ENCODE measurements at regions not wholly inside any gene's neighbourhood (a gene's known extent, or its start where the extent isn't known, plus 50 kb on each side); places are given as distances from the start of the nearest gene placed in this dataset.
"Not testable (repeated sequence)": the region's sequence is repeated elsewhere in the genome, so short reads cannot be mapped to it uniquely, and the experiment has no call there.

- no peak overlapping the region for H3K4me3 ChIP-seq (ENCODE audit: low read depth, low read length)
- TF ChIP-seq CTCF (IDR thresholded peaks at IDR 0.05; ENCODE audit: low read depth, low read length), result no peak
Observed at GRCh38 chr5:20956134-20956533, 968.1 kb upstream of the CDH18 start.

DNA sequence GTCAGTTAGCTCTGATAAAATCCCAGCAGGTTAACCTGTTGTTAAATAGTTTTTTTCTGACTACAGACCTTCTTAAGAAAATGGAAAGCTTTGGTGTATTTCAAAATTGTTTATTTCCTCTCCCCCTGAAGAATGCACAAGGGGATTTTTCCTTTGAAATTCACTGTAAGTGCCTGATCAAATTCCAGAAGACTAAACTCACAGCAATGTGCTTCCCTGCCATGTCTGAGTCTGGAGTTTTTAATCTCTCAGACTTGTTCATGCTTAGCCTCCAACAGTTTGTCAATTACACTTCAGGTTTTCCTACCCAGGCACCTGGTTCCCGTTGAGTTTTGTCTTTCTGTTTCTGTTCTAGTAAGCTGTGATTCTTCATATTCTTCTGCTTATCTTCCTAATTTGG, 961.6 kb upstream of the CDH18 start:
- H3K4me3 ChIP-seq (ENCODE audit: low read depth, low read length), result no peak overlapping the region
- TF ChIP-seq CTCF (IDR thresholded peaks at IDR 0.05; ENCODE audit: low read depth, low read length), result no peak

GRCh38 chr5:20943183-20943971, 955.4 kb upstream of the CDH18 start:
- not testable (repeated sequence) for H3K4me3 ChIP-seq (ENCODE audit: low read depth, low read length)

GRCh38 chr5:20942603-20943002, 954.6 kb upstream of the CDH18 start:
- H3K4me3 ChIP-seq (ENCODE audit: low read depth, low read length), result not testable (repeated sequence)

- H3K4me3 ChIP-seq (ENCODE audit: low read depth, low read length), result not testable (repeated sequence)
Observed at GRCh38 chr5:20940786-20941185, 952.8 kb upstream of the CDH18 start.

GRCh38 chr5:20890936-20891335, 902.9 kb upstream of the CDH18 start:
- not testable (repeated sequence) for H3K4me3 ChIP-seq (ENCODE audit: low read depth, low read length)

- not testable (repeated sequence) for H3K4me3 ChIP-seq (ENCODE audit: low read depth, low read length)
Observed at GRCh38 chr5:20875726-20876125, 887.7 kb upstream of the CDH18 start.

DNA sequence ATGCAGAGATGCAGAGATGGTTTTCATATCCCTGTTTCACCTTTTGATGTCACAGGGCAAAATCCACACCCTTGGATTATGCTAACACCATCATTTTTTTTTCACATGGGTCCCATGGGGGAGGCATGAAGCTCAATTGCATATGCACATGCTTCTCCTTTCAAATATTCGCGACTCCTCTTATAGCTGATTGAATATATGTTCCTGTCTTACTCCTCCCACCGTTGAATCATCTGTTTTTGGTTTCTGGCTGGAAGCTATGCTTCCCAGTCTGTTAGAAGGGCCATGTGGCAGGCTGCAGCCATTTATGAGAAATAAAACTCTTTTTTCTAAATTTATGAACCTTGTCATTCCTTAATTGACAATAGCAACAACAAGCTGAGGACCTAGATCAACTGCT, 877.9 kb upstream of the CDH18 start:
- H3K4me3 ChIP-seq (ENCODE audit: low read depth, low read length), result not testable (repeated sequence)

DNA sequence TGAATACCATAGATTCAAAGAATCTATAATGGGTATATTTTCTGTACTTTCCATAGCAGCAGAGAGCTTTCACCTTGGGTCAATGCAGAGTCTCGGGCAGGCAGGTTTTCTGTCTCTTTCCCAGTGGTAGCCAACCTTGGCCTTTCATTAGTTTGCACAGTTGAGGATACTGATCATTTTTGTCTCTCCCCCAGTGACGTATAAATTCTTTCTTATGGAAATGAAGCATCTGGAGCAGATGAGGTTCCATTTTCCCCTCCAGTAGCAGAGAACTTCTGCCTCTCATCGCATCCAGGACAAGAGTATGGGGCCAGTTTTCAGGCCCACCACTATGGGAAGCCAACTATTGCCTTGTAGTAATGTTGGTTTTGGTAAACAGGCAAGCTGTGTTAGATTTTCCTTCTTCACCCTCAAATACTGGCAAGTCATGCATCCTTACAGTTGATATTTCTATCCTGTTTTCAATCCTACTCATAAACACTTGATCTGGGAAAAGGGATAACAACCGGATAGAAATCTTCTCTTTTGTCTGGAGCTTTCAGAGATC, 845.2 kb upstream of the CDH18 start:
- H3K4me3 ChIP-seq (ENCODE audit: low read depth, low read length), result no peak overlapping the region
- no peak for TF ChIP-seq CTCF (IDR thresholded peaks at IDR 0.05; ENCODE audit: low read depth, low read length)

DNA sequence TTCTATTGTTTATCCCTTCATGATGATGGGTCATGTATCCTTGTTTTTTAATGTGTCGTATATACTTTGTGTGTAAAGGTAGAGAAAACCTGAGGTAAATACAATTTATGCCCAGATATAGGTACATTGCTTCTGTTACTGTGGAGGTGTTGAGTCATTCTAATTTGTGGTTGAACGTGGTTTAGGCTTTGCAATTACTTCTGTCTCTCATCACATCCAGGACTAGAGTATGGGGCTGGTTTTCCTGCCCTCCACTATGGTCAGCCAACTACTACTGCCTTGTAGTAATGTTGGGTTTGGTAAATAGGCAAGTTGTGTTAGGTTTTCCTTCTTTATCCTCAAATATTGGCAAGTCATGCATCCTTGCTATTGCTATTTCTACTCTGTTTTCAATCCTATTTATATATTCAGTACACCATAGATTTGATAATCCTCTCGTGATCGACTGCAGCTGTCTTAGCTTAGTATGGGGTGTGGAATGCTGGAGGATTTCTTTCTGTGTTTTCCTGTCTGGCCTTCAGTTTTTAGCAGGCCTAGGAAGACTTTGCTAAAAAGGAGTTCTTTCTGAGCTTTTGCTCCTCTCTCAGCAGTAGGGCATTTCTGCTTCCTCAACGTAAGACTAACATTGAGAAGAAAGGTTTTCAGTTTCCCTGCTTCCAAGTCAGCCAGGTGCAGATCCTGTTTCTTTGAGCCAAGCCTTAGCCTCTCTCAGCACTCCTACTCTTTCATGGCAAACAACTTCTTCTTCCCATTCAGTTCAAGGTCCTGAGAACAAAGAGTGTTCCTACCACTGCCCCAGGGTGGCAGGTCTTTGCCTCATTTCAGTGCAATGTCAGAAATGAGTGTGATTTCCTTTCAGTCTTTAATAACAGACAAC, 844.4 kb upstream of the CDH18 start:
- no peak overlapping the region for H3K4me3 ChIP-seq (ENCODE audit: low read depth, low read length)
- no peak for TF ChIP-seq CTCF (IDR thresholded peaks at IDR 0.05; ENCODE audit: low read depth, low read length)

GRCh38 chr5:20825951-20826350, 838.0 kb upstream of the CDH18 start:
- not testable (repeated sequence) for H3K4me3 ChIP-seq (ENCODE audit: low read depth, low read length)

DNA sequence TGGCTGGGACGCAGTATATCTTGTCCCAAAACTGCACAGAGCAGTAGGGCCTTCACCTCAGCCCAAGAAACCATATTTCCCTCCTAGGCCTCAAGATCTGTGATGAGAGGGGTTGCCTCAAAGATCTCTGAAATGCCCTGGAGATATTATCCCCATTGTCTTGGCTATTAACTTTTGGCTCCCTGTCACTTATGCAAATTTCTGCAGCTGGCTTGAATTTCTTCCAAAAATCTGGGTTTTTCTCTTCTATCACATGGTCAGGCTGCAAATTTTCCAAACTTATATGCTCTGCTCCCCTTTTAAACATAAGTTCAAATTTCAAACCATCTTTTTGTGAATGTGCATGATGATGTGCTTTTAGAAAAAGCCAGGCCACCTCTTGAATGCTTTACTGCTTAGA, 809.2 kb upstream of the CDH18 start:
- H3K4me3 ChIP-seq (ENCODE audit: low read depth, low read length), result not testable (repeated sequence)

- not testable (repeated sequence) for H3K4me3 ChIP-seq (ENCODE audit: low read depth, low read length)
Observed at GRCh38 chr5:20784755-20785154, 796.8 kb upstream of the CDH18 start.

GRCh38 chr5:20783484-20783883, 795.5 kb upstream of the CDH18 start:
- not testable (repeated sequence) for H3K4me3 ChIP-seq (ENCODE audit: low read depth, low read length)

DNA sequence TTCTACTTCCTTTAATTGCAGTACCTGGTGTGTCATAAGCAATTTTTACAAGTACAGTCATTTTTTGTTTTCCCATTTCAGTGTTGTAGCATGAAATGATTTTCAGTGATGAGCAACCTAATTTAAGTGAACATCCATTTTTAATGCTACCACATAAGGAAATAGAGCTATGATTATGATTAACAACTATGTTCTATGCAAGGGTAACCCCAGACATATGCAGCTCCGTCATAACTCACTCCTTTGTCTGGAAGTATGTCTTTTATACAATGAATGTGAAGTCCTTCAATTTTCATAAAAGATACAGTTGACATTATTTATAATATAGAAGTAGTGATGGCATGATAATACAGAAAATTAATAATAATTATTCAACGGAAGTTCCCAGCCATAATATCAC, 783.3 kb upstream of the CDH18 start:
- not testable (repeated sequence) for H3K4me3 ChIP-seq (ENCODE audit: low read depth, low read length)

Data from WI38 (cell line).